Stomach (tissue), 8 donors: ENCODE measurements at regions not wholly inside any gene's neighbourhood (a gene's known extent, or its start where the extent isn't known, plus 50 kb on each side); places are given as distances from the start of the nearest gene placed in this dataset.

Source experiments
- DNase-seq, 2 donors: peaks; one replicate each; pipeline versions ENCODE4 v3.0.0 to v3.0.0-alpha.2; 2013 to 2019
- H3K27ac ChIP-seq, 5 donors: fragments of 200-600 bp in 4 of 5; sonication (generic) in 4 of 5; one replicate each; pipeline ENCODE4 v1.5.1; 2013 to 2019; ENCODE audit warnings: mild to moderate bottlenecking in 1 of 5, moderate library complexity in 1 of 5
- H3K27me3 ChIP-seq, 3 donors: fragments of 200-600 bp; sonication (generic); one replicate each; pipeline ENCODE4 v1.5.1; 2017 to 2019; ENCODE audit warnings: mixed run types in 1 of 3
- H3K36me3 ChIP-seq, 4 donors: fragments of 200-600 bp; sonication (generic); 1 replicate in 3 of 4; 2 replicates in 1 of 4; pipeline ENCODE4 v1.5.1; 2016 to 2019
- H3K4me1 ChIP-seq, 4 donors: fragments of 200-600 bp; sonication (generic); one replicate each; pipeline ENCODE4 v1.5.1; 2016 to 2019
- H3K4me3 ChIP-seq, 4 donors: fragments of 200-600 bp; sonication (generic) in 3 of 4; one replicate each; pipeline ENCODE4 v1.5.1; 2016 to 2019; ENCODE audit warnings: mild to moderate bottlenecking in 1 of 4
- H3K9me3 ChIP-seq, 4 donors: fragments of 200-600 bp; sonication (generic); one replicate each; pipeline ENCODE4 v1.5.1; 2016 to 2019
- CTCF ChIP-seq, 7 experiments: fragments of 450-650 bp in 4 of 7; fragments of 200-600 bp in 3 of 7; sonication (generic) in 3 of 7; IDR thresholded peaks; one replicate each; pipeline ENCODE4 v1.5.1; 2016 to 2019; ENCODE audit warnings: antibody characterized with exemption in 7 of 7, control low read depth in 2 of 7, mild to moderate bottlenecking in 1 of 7
- EP300 ChIP-seq: sonication (generic); formaldehyde crosslinking; IDR thresholded peaks from one replicate; pipeline ENCODE4 v1.6.1; 2017; ENCODE audit warnings: antibody characterized with exemption
- POLR2A ChIP-seq, 4 donors: fragments of 450-650 bp; IDR thresholded peaks; one replicate each; pipeline ENCODE4 v1.6.1; 2016; ENCODE audit warnings: antibody characterized with exemption in 4 of 4, control low read depth in 2 of 4, mild to moderate bottlenecking in 1 of 4, moderate library complexity in 1 of 4
- POLR2AphosphoS5 ChIP-seq, 3 donors: sonication (generic); formaldehyde crosslinking; IDR thresholded peaks; one replicate each; pipeline ENCODE4 v1.6.1; 2016; ENCODE audit warnings: antibody characterized with exemption in 3 of 3
- WGBS, 5 donors: extraction: QIAGEN DNeasy Blood & Tissue Kit in 3 of 5; methylation state at CpG; one replicate each; pipeline versions ENCODE4 v1.1.5 to v1.1.7; 2013 to 2018; 5-methylcytosine and 5-hydroxymethylcytosine counted together
- intact Hi-C: fragments of 100-400 bp; cut with DNase I; formaldehyde crosslinking; loops from one replicate; pipeline ENCODE4 v1.15.1; 2023; ENCODE audit warnings: low total_unique reads
- donor health status: healthy with polysubstance abuse.
- donor health status: Bipolar disorder and iron deficiency.
- donor health status: healthy.

DNA sequence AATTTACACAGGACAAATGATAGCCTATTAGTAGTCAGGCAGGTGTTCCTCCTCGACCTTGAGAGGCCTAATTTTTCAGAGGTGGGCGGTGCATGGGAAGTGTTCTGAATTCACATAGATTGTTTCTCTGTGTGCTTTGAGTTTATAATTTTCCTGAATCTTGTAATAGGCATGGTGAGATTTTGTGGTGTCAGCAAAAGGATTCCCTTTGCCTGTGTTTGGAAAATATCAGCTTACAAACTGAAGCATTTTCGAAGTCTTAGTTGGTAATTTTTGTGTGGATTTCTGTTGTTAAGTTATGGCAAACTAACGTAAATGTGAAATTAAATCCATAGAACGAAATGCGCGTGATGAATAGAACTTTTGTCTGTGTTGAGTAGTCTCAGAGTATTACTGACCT lies 194.0 kb upstream of the RBMS1 start:
- H3K9me3 ChIP-seq: no peaks in the 10 kb centered on the region
- 71 to 81% (median 75%) methylated on average over 7 of the region's 7 CpGs for WGBS, 5 donors
- DNase-seq: peak in 1 of 2 donors; percentile 18
- H3K36me3 ChIP-seq: no peaks in the 10 kb centered on the region
- no peaks in the 10 kb centered on the region for H3K4me1 ChIP-seq
- TF ChIP-seq EP300: no peak
- TF ChIP-seq POLR2A (IDR thresholded peaks at IDR 0.05): no peak
- no peak for TF ChIP-seq POLR2AphosphoS5 (IDR thresholded peaks at IDR 0.05)
- no peak for TF ChIP-seq CTCF (IDR thresholded peaks at IDR 0.05)
- no peak overlapping the region for H3K27ac ChIP-seq
- intact Hi-C loops: no loop called here
- no peaks in the 10 kb centered on the region for H3K27me3 ChIP-seq
- H3K4me3 ChIP-seq: no peak overlapping the region

- intact Hi-C loops: no loop called here
- no peaks in the 10 kb centered on the region for H3K27me3 ChIP-seq
- no peaks in the 10 kb centered on the region for H3K9me3 ChIP-seq
- no peak overlapping the region for H3K4me3 ChIP-seq
- TF ChIP-seq POLR2AphosphoS5 (IDR thresholded peaks at IDR 0.05) (no peak), POLR2A (IDR thresholded peaks at IDR 0.05) (no peak), EP300 (no peak), CTCF (IDR thresholded peaks at IDR 0.05) (no peak)
- no peaks in the 10 kb centered on the region for H3K4me1 ChIP-seq
- 86 to 100% (median 96%) methylated on average over 1 of the region's 1 CpG for WGBS, 5 donors
- no peak for DNase-seq
- H3K36me3 ChIP-seq: no peaks in the 10 kb centered on the region
- no peak overlapping the region for H3K27ac ChIP-seq
Measured at GRCh38 chr2:160689441-160689840, 195.8 kb upstream of the RBMS1 start.

- intact Hi-C loops: no loop called here
- Histone ChIP-seq H3K4me3 (no peak overlapping the region), H3K9me3 (no peaks in the 10 kb centered on the region), H3K27me3 (no peaks in the 10 kb centered on the region), H3K4me1 (no peaks in the 10 kb centered on the region), H3K27ac (no peak overlapping the region), H3K36me3 (no peaks in the 10 kb centered on the region)
- 91 to 98% (median 92%) methylated on average over 2 of the region's 2 CpGs for WGBS, 5 donors
- no peak for DNase-seq
- TF ChIP-seq POLR2AphosphoS5 (IDR thresholded peaks at IDR 0.05): no peak
Measured at GRCh38 chr2:160694221-160694620, 200.6 kb upstream of the RBMS1 start.

- no peak overlapping the region for H3K4me3 ChIP-seq
- no peaks in the 10 kb centered on the region for H3K36me3 ChIP-seq
- DNase-seq: no peak
- intact Hi-C loops: no loop called here
- no peaks in the 10 kb centered on the region for H3K4me1 ChIP-seq
- no peak overlapping the region for H3K27ac ChIP-seq
- TF ChIP-seq CTCF (IDR thresholded peaks at IDR 0.05) (no peak), POLR2A (IDR thresholded peaks at IDR 0.05) (no peak), EP300 (no peak), POLR2AphosphoS5 (IDR thresholded peaks at IDR 0.05) (no peak)
- H3K9me3 ChIP-seq: no peaks in the 10 kb centered on the region
- H3K27me3 ChIP-seq: no peaks in the 10 kb centered on the region
- 38 to 88% (median 45%) methylated on average over 1 to 2 of the region's 2 CpGs for WGBS, 5 donors
Measured at GRCh38 chr2:160694631-160695030, 201.0 kb upstream of the RBMS1 start.

- no peaks in the 10 kb centered on the region for H3K4me1 ChIP-seq
- no peak overlapping the region for H3K4me3 ChIP-seq
- no peaks in the 10 kb centered on the region for H3K9me3 ChIP-seq
- no peaks in the 10 kb centered on the region for H3K27me3 ChIP-seq
- no peaks in the 10 kb centered on the region for H3K36me3 ChIP-seq
- no peak for TF ChIP-seq POLR2AphosphoS5 (IDR thresholded peaks at IDR 0.05)
- no peak for TF ChIP-seq POLR2A (IDR thresholded peaks at IDR 0.05)
- TF ChIP-seq CTCF (IDR thresholded peaks at IDR 0.05): no peak
- no peak for TF ChIP-seq EP300
- H3K27ac ChIP-seq: no peak overlapping the region
- DNase-seq: no peak
- intact Hi-C loops: no loop called here
- 75 to 84% (median 81%) methylated on average over 3 of the region's 3 CpGs for WGBS, 5 donors
Measured at GRCh38 chr2:160695402-160696086, 201.9 kb upstream of the RBMS1 start.
